ENCODE measurements at regions not wholly inside any gene's neighbourhood (a gene's known extent, or its start where the extent isn't known, plus 50 kb on each side); places are given as distances from the start of the nearest gene placed in this dataset.

DNA sequence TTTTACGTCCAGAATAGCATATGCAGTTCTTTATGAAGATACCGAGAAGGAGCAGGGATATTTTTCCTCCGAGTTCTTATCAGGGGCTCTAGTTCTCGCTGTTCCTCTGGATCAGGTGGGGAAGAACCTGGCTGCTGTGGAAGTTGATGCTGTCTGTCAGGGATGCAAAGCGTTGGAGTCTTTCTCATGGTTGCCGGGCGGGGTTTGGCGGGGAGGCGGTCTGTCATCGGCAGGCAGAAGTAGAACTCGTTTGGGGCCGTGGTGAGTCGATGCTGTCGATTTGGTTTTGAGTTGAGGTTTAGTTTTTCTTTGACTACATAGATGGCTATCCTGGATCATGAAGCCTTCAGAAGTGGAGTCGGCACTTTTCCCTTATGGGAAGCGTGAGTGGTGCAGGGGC lies 691.2 kb downstream of the QKI start:
- no peak for TF ChIP-seq EZH2 (IDR thresholded peaks at IDR 0.05)
- TF ChIP-seq POLR2AphosphoS5 (IDR thresholded peaks at IDR 0.05; ENCODE audit: borderline replicate concordance, low read depth, low read length), result no peak
- no peak for TF ChIP-seq FOXP2 (optimal IDR thresholded peaks at IDR 0.05; ENCODE audit: control extremely low read depth, extremely low read length, insufficient read depth)
